Esophagus muscularis mucosa (tissue), 3 donors: ENCODE measurements at regions not wholly inside any gene's neighbourhood (a gene's known extent, or its start where the extent isn't known, plus 50 kb on each side); places are given as distances from the start of the nearest gene placed in this dataset.

Experiments used
- CTCF ChIP-seq, 3 experiments: fragments of 200-600 bp in 2 of 3; fragments of 450-650 bp in 1 of 3; sonication (generic) in 2 of 3; IDR thresholded peaks; one replicate each; pipeline ENCODE4 v1.5.1; 2017 to 2019; ENCODE audit warnings: antibody characterized with exemption in 3 of 3, mild to moderate bottlenecking in 2 of 3, moderate library complexity in 1 of 3
- POLR2AphosphoS5 ChIP-seq, 2 donors: sonication (generic); formaldehyde crosslinking; IDR thresholded peaks; one replicate each; pipeline ENCODE4 v1.6.1; 2017; ENCODE audit warnings: antibody characterized with exemption in 2 of 2

GRCh38 chr21:16873176-16873575 is 639.7 kb upstream of the CXADR start:
- TF ChIP-seq CTCF (IDR thresholded peaks at IDR 0.05): no peak
- no peak for TF ChIP-seq POLR2AphosphoS5 (IDR thresholded peaks at IDR 0.05)
